GM13977 (cell line): ENCODE measurements at regions not wholly inside any gene's neighbourhood (a gene's known extent, or its start where the extent isn't known, plus 50 kb on each side); places are given as distances from the start of the nearest gene placed in this dataset.
"Not testable (repeated sequence)": the region's sequence is repeated elsewhere in the genome, so short reads cannot be mapped to it uniquely, and the experiment has no call there.

ENCODE experiments used
- DNase-seq: peaks from one replicate; pipeline ENCODE4 v3.0.0; 2012; ENCODE audit warnings: low spot score
- in situ Hi-C: fragments of 300-500 bp; cut with MboI; formaldehyde crosslinking; loops from one replicate; pipeline ENCODE4 v1.12.0; 2022; ENCODE audit warnings: low sequenced_read_pairs, low pct_unique_long_range_greater_than_20kb, mixed read lengths, inconsistent platforms; ENCODE audit not compliant: unreplicated experiment
- TF ChIP-seq, protein P1 (sequence below): IDR thresholded peaks from 2 replicates; pipeline ENCODE4 v1.5.1; 2012; ENCODE audit warnings: mild to moderate bottlenecking, control low read depth; ENCODE audit not compliant: insufficient read depth; ENCODE audit errors: extremely low read depth, missing control alignments

DNA sequence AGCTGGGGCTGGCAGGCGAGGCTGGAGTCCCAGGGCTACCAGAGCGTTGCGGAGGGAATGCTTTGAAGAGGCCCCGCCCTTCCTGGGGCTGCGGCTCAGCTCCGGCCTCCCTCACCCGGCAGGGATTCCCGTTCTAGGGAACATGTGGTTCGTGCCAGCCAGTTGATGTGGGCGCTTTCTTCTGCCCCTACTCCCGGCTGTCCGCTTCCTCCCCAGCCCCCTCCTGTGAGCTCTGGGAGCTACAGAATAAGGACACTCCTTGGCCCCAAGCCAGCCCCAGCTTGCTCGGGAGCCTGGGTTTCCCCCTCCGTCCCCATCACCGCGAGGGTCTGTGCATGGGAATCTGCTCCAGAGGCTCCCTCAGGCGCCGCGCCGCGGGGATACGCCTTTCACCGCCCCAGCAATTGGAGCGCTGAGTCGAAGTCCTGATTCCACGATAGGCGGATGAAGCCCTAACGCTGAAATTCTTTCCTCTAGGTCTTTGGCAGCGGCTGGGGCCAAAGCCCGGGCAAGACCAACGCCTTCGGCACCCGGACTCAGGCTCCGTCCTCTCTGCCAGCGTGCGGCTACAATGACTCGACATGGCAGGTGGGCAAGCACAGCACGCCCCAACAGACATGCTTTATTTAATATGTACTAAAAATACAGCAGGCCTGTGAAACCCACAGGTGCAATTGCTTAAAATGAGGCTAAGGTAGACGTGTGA is 69.5 kb downstream of the KLF15 start:
- in situ Hi-C loops: no loop called here
- TF ChIP-seq, protein P1, sequence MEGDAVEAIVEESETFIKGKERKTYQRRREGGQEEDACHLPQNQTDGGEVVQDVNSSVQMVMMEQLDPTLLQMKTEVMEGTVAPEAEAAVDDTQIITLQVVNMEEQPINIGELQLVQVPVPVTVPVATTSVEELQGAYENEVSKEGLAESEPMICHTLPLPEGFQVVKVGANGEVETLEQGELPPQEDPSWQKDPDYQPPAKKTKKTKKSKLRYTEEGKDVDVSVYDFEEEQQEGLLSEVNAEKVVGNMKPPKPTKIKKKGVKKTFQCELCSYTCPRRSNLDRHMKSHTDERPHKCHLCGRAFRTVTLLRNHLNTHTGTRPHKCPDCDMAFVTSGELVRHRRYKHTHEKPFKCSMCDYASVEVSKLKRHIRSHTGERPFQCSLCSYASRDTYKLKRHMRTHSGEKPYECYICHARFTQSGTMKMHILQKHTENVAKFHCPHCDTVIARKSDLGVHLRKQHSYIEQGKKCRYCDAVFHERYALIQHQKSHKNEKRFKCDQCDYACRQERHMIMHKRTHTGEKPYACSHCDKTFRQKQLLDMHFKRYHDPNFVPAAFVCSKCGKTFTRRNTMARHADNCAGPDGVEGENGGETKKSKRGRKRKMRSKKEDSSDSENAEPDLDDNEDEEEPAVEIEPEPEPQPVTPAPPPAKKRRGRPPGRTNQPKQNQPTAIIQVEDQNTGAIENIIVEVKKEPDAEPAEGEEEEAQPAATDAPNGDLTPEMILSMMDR: no peak
- DNase-seq: no peak

DNA sequence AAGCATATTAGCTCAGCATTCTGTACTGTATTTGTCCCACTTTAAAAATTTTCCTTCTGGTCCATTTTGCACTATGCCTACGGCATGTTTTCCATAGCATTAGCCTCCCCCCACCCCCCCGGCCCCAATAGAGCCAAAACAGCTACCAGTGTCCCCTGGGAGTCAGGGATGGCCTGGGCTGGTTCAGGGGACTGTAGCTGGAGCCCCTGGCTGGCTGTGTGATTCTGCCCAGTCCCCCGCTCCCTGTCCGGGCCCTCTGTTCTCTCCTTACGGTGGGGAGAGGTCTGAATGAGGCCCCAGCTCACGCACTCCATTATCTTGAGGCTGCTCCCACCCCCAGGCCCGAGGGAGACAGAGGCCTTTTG is 70.1 kb downstream of the KLF15 start:
- in situ Hi-C loops: no loop called here
- no peak for DNase-seq
- TF ChIP-seq, protein P1: no peak

DNA sequence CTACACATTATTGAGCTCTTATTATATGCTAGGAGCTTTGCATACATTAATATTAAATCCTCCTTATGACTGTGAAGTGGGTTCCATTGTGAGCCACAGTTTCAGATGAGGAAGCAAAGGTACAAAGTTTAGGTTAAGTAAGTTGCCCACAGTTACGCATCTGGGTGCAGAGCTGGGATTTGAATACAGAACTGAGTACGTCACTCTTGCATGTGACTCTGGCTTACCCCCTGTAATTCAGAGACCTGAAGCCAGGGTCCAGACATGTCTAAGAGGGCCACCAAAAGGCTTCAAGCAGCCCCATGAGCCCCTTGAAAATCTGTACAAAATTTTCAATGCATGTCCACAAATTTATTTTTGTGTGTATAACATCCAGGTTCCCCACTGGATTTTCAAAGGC is 71.8 kb downstream of the KLF15 start:
- in situ Hi-C loops: no loop called here
- DNase-seq: no peak
- TF ChIP-seq, protein P1: no peak

DNA sequence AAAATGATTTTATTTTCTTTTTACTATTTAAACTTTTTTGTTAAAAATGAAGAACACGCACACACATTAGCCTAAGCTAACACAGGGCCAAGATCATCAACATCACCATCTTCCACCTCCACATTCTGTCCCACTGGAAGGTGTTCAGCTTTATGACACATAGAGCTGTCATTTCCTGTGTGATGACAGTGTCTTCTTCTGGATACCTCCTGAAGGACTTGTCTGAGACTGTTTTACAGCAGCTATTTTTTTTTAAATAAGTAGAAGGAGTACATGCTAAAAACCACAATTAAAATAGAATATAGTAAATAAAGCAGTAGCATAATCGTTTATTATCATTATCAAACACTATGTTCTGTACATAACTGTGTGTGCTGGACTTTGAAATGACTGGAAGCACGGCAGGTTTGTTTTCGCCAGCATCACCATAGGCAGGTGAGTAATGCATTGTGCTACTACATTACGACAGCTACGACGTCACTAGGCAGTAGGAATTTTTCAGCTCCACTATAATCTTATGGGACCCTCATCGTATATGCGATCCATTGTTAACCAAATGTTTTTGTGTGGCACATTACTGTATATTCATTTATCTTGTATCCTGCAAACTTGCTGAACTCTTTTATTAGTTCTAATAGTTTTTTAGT is 72.8 kb downstream of the KLF15 start:
- TF ChIP-seq, protein P1: no peak
- DNase-seq: no peak
- in situ Hi-C loops: no loop called here

DNA sequence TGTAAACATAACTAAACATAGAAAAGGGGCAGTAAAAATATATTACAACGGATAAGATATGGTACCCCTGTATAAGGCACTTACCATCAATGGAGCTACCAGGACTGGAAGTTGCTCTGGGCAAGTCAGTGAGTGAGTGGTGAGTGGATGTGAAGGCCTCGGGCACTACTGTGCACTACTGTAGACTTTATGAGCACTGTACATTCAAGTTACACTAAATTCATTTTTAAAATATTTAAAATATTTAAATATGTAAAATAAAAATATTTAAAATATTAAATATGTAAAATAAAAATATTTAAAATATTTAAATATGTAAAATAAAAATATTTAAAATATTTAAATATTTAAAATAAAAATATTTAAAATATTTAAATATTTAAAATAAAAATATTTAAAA is 73.6 kb downstream of the KLF15 start:
- DNase-seq, in situ Hi-C loops: not testable (repeated sequence)

DNA sequence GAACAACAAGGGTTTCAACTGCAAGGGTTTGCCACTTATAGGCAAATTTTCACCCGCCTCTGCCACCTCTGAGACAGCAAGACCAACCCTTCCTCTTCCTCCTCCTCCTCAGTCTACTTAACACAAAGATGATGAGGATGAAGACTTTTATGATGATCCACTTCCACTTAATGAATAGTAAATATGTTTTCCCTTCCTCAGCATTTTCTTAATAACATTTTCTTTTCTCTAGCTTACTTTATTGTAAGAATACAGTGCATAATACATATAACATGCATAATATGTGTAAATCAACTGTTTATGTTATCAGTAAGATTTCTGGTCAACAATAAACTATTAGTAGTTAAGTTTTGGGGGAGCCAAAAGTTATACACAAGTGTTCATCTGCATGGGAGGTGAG is 77.4 kb downstream of the KLF15 start:
- in situ Hi-C loops: no loop called here
- no peak for DNase-seq
- TF ChIP-seq, protein P1: no peak

DNA sequence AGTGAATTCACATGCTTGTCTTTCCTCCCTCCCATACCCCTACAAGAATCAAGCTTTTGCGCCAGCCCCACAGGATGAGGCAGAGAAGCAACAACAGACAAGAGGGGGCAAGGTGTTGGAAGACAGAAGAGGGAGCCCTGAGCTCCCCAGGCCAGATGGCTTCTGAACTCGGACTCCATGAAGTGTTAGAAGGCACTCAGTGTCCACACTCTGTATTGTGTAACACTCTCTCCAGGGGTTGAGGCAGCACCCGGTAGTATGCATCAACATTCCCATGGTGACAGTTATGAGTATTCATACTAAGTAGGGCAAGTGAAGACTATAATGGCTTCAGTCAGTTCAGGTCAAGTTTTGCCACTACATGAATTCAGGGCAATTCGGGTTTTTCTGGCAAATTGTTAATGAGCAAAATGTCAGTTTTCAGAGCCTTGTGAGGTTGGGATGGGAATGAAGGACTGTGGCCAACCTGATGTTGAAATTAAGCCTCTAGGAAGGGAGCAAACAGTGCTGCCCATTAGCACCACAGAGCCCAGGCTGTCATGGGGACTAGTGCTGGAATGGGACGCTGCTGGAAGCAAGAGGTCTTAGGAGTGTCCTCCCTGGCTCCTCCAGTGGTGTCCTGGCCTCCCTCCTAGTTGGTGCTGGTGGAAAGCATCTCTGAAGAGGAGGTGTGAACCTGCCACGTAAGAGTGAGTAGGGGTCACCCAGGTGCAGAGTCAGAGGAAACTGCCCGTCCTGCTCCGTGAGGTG is 79.4 kb downstream of the KLF15 start:
- in situ Hi-C loops: no loop called here

More for the DNA sequence above, 79.4 kb downstream of the KLF15 start:
- TF ChIP-seq, protein P1: no peak
- no peak for DNase-seq
